Forelimb muscle (tissue), 1 donor: ENCODE measurements at regions not wholly inside any gene's neighbourhood (a gene's known extent, or its start where the extent isn't known, plus 50 kb on each side); places are given as distances from the start of the nearest gene placed in this dataset.
"Not testable (repeated sequence)": the region's sequence is repeated elsewhere in the genome, so short reads cannot be mapped to it uniquely, and the experiment has no call there.

Experiments
- DNase-seq: peaks from one replicate; pipeline ENCODE4 v3.0.0-alpha.2; 2013; ENCODE audit warnings: low read depth

GRCh38 chr1:104019675-104020049 lies 270.0 kb downstream of the AMY1C start:
- DNase-seq = no peak

GRCh38 chr1:104028416-104029035 lies 278.8 kb downstream of the AMY1C start:
- no peak for DNase-seq

GRCh38 chr1:104029456-104029970 lies 279.8 kb downstream of the AMY1C start:
- DNase-seq = no peak

- DNase-seq = no peak
Measured at GRCh38 chr1:104056786-104057185, 307.1 kb downstream of the AMY1C start.

GRCh38 chr1:104057219-104057898 lies 307.7 kb downstream of the AMY1C start:
- not testable (repeated sequence) for DNase-seq

- not testable (repeated sequence) for DNase-seq
Measured at GRCh38 chr1:104061637-104062036, 311.9 kb downstream of the AMY1C start.

- no peak for DNase-seq
Measured at GRCh38 chr1:104064399-104064798, 314.7 kb downstream of the AMY1C start.

GRCh38 chr1:104072915-104073371 lies 323.2 kb downstream of the AMY1C start:
- DNase-seq = no peak

GRCh38 chr1:104073463-104073902 lies 323.8 kb downstream of the AMY1C start:
- DNase-seq = no peak

GRCh38 chr1:104082221-104082620 lies 332.5 kb downstream of the AMY1C start:
- DNase-seq = no peak

GRCh38 chr1:104084380-104084779 lies 334.7 kb downstream of the AMY1C start:
- no peak for DNase-seq

- no peak for DNase-seq
Measured at GRCh38 chr1:104092698-104093097, 343.0 kb downstream of the AMY1C start.

GRCh38 chr1:104098837-104099236 lies 349.1 kb downstream of the AMY1C start:
- DNase-seq = no peak

- DNase-seq = no peak
Measured at GRCh38 chr1:104100115-104100514, 350.4 kb downstream of the AMY1C start.

GRCh38 chr1:104105465-104105864 lies 355.8 kb downstream of the AMY1C start:
- no peak for DNase-seq

GRCh38 chr1:104120525-104120924 lies 370.8 kb downstream of the AMY1C start:
- no peak for DNase-seq

- no peak for DNase-seq
Measured at GRCh38 chr1:104121271-104121670, 371.6 kb downstream of the AMY1C start.

- DNase-seq = no peak
Measured at GRCh38 chr1:104125266-104125665, 375.6 kb downstream of the AMY1C start.

- DNase-seq = no peak
Measured at GRCh38 chr1:104125970-104126369, 376.3 kb downstream of the AMY1C start.

- DNase-seq = peak; percentile 17
Measured at GRCh38 chr1:104132382-104132973, 382.8 kb downstream of the AMY1C start.

- DNase-seq = not testable (repeated sequence)
Measured at GRCh38 chr1:104135036-104135435, 385.3 kb downstream of the AMY1C start.

- no peak for DNase-seq
Measured at GRCh38 chr1:104136621-104137020, 386.9 kb downstream of the AMY1C start.

GRCh38 chr1:104156738-104157137 lies 407.0 kb downstream of the AMY1C start:
- DNase-seq = no peak
